ENCODE measurements at regions not wholly inside any gene's neighbourhood (a gene's known extent, or its start where the extent isn't known, plus 50 kb on each side); places are given as distances from the start of the nearest gene placed in this dataset.
"Not testable (repeated sequence)": the region's sequence is repeated elsewhere in the genome, so short reads cannot be mapped to it uniquely, and the experiment has no call there.

- intact Hi-C loops (cut with DNase I) = no loop called here
These were observed 476.8 kb downstream of the SHISA9 start for GRCh38 chr16:13378151-13378550.

GRCh38 chr16:13379266-13379665, 477.9 kb downstream of the SHISA9 start:
- no peaks in the 10 kb centered on the region for H3K36me3 ChIP-seq
- no peak overlapping the region for H3K27ac ChIP-seq
- intact Hi-C loops (cut with DNase I) = no loop called here
- no peak overlapping the region for H3K4me3 ChIP-seq
- TF ChIP-seq CTCF (IDR thresholded peaks at IDR 0.05) = no peak
- ATAC-seq = no peak
- no peaks in the 10 kb centered on the region for H3K9me3 ChIP-seq
- H3K4me1 ChIP-seq = no peaks in the 10 kb centered on the region
- H3K27me3 ChIP-seq = no peaks in the 10 kb centered on the region
- no peak for DNase-seq

More at GRCh38 chr16:13378151-13378550, 476.8 kb downstream of the SHISA9 start:
- Histone ChIP-seq H3K4me1 (no peaks in the 10 kb centered on the region), H3K27me3 (no peaks in the 10 kb centered on the region), H3K9me3 (no peaks in the 10 kb centered on the region), H3K27ac (no peak overlapping the region), H3K4me3 (no peak overlapping the region), H3K36me3 (no peaks in the 10 kb centered on the region)
- no peak for TF ChIP-seq CTCF (IDR thresholded peaks at IDR 0.05)
- ATAC-seq = no peak
- no peak for DNase-seq

GRCh38 chr16:13385156-13386040, 484.0 kb downstream of the SHISA9 start:
- H3K4me3 ChIP-seq; intact Hi-C loops (cut with DNase I); H3K27ac ChIP-seq; H3K27me3 ChIP-seq; ATAC-seq; H3K36me3 ChIP-seq; H3K4me1 ChIP-seq; DNase-seq: not testable (repeated sequence)
- H3K9me3 ChIP-seq = peaks cover 13% of the 10 kb centered on the region

GRCh38 chr16:13390093-13390985, 488.9 kb downstream of the SHISA9 start:
- H3K4me3 ChIP-seq = no peak overlapping the region
- no peaks in the 10 kb centered on the region for H3K36me3 ChIP-seq
- H3K4me1 ChIP-seq = no peaks in the 10 kb centered on the region
- ATAC-seq = no peak
- TF ChIP-seq CTCF (IDR thresholded peaks at IDR 0.05) = no peak
- DNase-seq = no peak
- H3K27ac ChIP-seq = no peak overlapping the region
- intact Hi-C loops (cut with DNase I) = no loop called here
- H3K9me3 ChIP-seq = peaks cover 13% of the 10 kb centered on the region
- H3K27me3 ChIP-seq = no peaks in the 10 kb centered on the region

- intact Hi-C loops (cut with DNase I) = no loop called here
- Histone ChIP-seq H3K27ac (no peak overlapping the region), H3K9me3 (peaks cover 9% of the 10 kb centered on the region), H3K27me3 (no peaks in the 10 kb centered on the region), H3K36me3 (no peaks in the 10 kb centered on the region), H3K4me3 (no peak overlapping the region), H3K4me1 (no peaks in the 10 kb centered on the region)
- no peak for TF ChIP-seq CTCF (IDR thresholded peaks at IDR 0.05)
- ATAC-seq (no peak), DNase-seq (no peak)
These were observed 489.5 kb downstream of the SHISA9 start for GRCh38 chr16:13390986-13391305.

GRCh38 chr16:13391337-13391736, 489.9 kb downstream of the SHISA9 start:
- intact Hi-C loops (cut with DNase I) = no loop called here
- no peak overlapping the region for H3K27ac ChIP-seq
- H3K4me1 ChIP-seq = no peaks in the 10 kb centered on the region
- no peak for TF ChIP-seq CTCF (IDR thresholded peaks at IDR 0.05)
- H3K9me3 ChIP-seq = peaks cover 5% of the 10 kb centered on the region
- no peaks in the 10 kb centered on the region for H3K36me3 ChIP-seq
- no peaks in the 10 kb centered on the region for H3K27me3 ChIP-seq
- DNase-seq (no peak), ATAC-seq (no peak)
- H3K4me3 ChIP-seq = no peak overlapping the region

Measured in upper lobe of right lung (tissue), 1 donor.